ENCODE measurements at regions not wholly inside any gene's neighbourhood (a gene's known extent, or its start where the extent isn't known, plus 50 kb on each side); places are given as distances from the start of the nearest gene placed in this dataset.

DNA sequence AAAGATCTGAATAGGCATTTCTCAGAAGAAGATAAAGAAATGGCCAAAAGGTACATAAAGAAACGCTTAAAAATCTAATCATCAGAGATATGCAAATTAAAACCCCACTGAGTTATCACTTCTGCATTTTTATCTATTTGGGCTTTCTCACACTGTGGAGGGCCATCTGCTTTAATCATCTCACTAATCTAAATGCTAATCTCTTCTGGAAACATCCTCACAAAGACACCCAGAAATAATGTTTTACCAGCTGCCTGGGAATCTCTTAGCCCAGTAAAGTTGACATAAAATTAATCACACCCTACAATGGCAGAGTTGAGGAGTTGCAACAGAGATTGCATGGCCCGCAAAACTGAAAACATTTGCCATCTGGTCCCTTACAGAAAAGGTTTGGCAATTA, 407.9 kb upstream of the CYLC2 start:
- TF ChIP-seq, protein P1, sequence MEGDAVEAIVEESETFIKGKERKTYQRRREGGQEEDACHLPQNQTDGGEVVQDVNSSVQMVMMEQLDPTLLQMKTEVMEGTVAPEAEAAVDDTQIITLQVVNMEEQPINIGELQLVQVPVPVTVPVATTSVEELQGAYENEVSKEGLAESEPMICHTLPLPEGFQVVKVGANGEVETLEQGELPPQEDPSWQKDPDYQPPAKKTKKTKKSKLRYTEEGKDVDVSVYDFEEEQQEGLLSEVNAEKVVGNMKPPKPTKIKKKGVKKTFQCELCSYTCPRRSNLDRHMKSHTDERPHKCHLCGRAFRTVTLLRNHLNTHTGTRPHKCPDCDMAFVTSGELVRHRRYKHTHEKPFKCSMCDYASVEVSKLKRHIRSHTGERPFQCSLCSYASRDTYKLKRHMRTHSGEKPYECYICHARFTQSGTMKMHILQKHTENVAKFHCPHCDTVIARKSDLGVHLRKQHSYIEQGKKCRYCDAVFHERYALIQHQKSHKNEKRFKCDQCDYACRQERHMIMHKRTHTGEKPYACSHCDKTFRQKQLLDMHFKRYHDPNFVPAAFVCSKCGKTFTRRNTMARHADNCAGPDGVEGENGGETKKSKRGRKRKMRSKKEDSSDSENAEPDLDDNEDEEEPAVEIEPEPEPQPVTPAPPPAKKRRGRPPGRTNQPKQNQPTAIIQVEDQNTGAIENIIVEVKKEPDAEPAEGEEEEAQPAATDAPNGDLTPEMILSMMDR (conservative IDR thresholded peaks at IDR 0.05 in 1 of 2, IDR thresholded peaks at IDR 0.05 in 1 of 2; ENCODE audit: extremely low read depth in 1 of 2, insufficient read depth in 1 of 2, low read depth in 1 of 2, low read length in 2 of 2): no peak
- no peak for TF ChIP-seq EZH2 (IDR thresholded peaks at IDR 0.05; ENCODE audit: borderline replicate concordance, low read length)

All from mammary epithelial cell (primary cell).